Left colon (tissue), 2 donors: ENCODE measurements at regions not wholly inside any gene's neighbourhood (a gene's known extent, or its start where the extent isn't known, plus 50 kb on each side); places are given as distances from the start of the nearest gene placed in this dataset.
"Not testable (repeated sequence)": the region's sequence is repeated elsewhere in the genome, so short reads cannot be mapped to it uniquely, and the experiment has no call there.

ENCODE experiments used
- ATAC-seq: fragments of 200-7000 bp; cut with Tn5 transposase; one replicate; pipeline ENCODE4 v1.9.1; 2020; ENCODE audit warnings: mild to moderate bottlenecking, moderate library complexity
- DNase-seq, 2 donors: peaks; one replicate each; pipeline ENCODE4 v3.0.0-alpha.2; 2020
- intact Hi-C, 2 donors: fragments of 100-400 bp; cut with DNase I in 1 of 2; cut with micrococcal nuclease in 1 of 2; formaldehyde crosslinking; loops; one replicate each; pipeline versions ENCODE4 v1.11.2 to v1.14.0; 2022; cut with DNase I, micrococcal nuclease
- donor health status: DM: no; HTN: no; CAD: no.
- donor health status: DM: yes; HTN: yes; CAD: no.

DNA sequence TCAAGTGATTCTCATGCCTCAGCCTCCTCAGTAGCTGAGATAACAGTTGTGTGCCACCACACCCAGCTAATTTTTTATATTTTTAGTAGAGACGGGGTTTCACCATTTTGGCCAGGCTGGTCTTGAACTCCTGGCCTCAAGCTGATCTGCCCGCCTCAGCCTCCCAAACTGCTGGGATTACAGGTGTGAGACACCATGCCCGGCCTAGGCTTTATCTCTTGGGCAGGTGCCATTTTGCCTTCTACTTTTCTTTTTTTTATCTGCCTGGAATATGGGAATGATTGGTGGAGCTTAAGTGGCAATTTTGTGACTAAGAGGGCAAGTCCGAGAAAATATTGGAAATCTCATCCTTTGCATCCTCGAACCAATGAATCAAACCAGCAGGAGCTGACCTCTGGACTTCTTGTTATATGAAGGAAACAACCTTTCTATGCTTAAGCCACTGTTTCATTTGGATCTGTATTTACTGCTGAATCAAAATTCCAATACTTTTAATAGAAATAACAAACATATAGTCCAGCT, 128.9 kb upstream of the ZNF217 start:
- DNase-seq (no peak), ATAC-seq (no peak)
- intact Hi-C loops, result no loop called here

- ATAC-seq, intact Hi-C loops, DNase-seq: not testable (repeated sequence)
Observed at GRCh38 chr20:53721445-53721963, 127.9 kb upstream of the ZNF217 start.

DNA sequence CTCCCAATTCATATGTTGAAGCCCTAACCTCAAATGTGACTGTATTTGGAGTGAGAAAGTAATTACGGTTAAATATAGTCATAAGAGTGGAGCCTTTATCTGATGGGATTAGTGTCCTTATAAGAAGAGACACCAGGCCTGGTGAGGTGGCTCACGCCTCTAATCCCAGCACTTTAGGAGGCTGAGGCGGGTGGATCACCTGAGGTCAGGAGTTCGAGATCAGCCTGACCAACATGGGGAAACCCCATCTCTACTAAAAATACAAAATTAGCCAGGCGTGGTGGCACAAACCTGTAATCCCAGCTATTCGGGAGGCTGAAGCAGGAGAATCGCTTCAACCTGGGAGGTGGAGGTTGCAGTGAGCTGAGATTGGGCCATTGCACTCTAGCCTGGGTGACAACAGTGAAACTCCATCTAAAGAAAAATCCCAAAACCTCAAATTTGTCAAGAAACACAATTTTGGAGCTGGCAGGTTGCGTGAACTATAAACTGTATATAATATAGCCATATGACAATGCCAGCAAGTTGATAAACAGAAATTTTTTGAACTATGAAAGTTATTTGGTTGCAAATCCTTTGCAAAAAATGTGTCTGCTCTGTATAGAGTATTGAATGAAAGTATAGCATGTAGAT, 125.6 kb upstream of the ZNF217 start:
- ATAC-seq, intact Hi-C loops: not testable (repeated sequence)

DNA sequence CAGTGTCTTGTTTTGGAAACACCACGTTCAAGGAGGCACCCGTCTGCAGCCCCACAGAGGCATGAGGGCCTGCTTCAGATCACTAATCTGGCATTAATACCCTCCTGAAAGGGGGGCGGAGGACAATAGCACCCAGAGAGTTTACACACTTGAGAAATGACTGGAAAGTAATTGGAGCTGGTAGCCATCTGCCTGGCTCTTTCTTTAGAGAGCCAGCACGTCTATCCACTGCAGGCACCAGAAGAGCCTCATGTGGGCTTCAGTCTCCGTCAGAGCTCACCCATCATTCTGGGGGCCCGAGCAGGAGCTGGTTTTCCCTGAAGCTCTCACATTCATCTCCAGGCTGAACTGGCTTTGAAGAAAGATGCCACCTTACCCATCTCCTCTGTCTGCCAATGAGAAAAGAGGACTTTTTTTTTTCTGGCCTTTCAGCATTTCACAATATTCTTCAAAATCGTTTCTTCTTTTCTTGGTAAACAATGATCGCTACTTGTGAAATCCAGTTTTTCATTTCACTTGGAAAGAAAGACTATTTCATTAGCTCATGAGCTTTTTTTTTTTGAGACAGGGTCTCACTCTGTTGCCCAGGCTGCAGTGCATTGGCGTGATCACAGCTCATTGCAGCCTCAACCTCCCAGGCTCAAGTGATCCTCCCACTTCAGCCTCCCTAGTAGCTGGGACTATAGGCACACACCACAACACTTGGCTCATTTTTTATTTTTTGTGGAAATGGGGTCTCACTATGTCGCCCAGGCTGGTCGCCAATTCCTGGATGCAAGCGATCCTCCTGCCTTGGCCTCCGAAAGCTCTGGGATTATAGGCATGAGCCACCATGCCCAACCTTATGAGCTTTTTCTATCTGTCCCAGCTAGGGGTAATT, 124.7 kb upstream of the ZNF217 start:
- DNase-seq, result no peak
- ATAC-seq, result no peak
- intact Hi-C loops, result no loop called here

More for the DNA sequence above, 125.6 kb upstream of the ZNF217 start:
- not testable (repeated sequence) for DNase-seq

- DNase-seq (no peak), ATAC-seq (no peak)
- intact Hi-C loops, result no loop called here
Observed at GRCh38 chr20:53716395-53716794, 122.8 kb upstream of the ZNF217 start.

DNA sequence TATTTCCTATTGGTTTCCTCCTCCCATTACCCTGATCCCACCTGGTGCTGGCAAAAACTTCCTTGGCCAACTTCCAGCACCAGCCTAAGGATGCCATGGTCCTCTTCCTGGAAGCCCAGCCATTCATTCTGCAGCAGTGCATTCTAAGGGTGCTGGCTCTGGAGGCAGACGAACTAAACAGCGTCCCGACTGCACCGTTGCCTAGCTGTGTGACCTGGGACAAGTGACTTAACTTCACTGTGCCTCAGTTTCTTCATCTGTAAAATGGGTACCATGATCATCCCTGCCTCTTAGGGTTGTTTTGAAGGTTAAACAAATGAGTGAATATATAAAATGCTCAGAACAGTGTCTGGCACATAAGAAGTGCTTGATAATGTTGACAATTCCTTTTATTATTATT, 120.9 kb upstream of the ZNF217 start:
- intact Hi-C loops, result no loop called here
- DNase-seq, result no peak
- ATAC-seq, result no peak

DNA sequence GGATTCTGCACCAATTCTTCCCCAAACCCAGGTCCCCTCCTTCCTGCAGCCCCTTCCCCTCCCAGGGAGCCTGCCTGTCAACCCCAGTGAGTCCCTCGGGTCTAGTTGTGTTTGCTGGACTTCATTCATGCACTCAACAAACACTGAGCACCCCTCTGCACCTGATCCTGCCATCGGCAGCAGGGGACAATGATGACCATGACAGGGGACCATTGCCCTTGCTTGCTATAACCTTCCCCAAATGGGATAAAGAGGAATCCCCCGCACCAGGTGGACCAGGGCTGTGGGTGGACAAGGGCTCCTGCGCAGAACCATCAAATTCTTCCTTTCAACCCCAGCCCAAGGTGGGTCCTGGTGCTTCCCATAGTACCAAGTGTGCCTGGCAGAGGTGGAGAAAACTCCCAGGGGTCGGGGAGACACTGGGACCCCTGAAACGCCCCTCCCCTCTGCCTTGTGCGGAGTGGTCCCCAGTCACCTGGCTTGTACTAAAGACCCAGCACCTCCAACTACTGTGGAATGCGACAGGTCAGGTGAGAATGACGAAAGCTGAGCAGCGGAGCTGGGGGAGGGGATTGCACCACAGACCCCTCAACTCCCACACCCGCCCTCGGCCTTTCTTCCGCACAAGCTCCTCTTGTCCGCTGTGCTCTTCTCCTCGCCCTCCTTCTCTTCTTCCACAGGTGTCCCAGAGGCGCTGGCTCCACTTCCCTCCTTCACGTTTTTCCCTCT, 119.9 kb upstream of the ZNF217 start:
- DNase-seq, result no peak
- intact Hi-C loops, result no loop called here
- no peak for ATAC-seq

DNA sequence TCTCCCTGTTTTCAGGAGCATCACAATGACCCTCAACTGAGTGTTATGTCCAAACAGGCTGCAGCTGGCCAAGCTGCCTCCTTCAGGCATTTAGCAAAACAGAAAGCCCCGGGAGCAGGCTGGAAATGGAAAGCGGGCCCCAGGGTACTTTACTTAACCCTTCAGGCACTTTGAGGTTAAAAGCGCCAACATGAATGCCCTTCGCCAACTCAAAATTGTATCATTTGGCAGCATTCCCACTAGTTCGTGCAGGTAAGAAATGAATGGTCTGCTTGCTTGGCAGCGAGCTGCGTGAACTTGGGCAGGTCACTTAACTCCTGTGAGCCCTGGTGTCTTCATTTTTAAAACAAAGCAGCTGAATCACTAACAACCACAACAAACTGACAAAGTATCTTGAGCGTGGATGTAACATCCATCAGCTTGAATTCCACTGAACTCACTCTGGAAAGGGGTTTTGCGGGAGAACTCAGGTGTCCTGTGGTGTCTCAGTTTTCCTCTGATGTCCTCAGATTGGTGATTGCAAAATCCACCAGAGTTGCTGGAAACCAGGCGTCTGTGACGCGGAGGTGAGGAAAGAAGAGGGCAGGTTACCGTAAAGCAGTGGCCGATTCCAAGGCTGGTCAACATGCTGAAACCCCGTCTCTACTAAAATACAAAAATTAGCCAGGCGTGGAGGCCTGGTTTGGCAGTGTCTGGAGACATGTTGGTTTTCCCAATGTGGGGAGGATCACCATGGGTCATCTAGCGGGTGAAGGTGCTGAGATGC, 118.8 kb upstream of the ZNF217 start:
- ATAC-seq (no peak), DNase-seq (no peak)
- intact Hi-C loops, result no loop called here

DNA sequence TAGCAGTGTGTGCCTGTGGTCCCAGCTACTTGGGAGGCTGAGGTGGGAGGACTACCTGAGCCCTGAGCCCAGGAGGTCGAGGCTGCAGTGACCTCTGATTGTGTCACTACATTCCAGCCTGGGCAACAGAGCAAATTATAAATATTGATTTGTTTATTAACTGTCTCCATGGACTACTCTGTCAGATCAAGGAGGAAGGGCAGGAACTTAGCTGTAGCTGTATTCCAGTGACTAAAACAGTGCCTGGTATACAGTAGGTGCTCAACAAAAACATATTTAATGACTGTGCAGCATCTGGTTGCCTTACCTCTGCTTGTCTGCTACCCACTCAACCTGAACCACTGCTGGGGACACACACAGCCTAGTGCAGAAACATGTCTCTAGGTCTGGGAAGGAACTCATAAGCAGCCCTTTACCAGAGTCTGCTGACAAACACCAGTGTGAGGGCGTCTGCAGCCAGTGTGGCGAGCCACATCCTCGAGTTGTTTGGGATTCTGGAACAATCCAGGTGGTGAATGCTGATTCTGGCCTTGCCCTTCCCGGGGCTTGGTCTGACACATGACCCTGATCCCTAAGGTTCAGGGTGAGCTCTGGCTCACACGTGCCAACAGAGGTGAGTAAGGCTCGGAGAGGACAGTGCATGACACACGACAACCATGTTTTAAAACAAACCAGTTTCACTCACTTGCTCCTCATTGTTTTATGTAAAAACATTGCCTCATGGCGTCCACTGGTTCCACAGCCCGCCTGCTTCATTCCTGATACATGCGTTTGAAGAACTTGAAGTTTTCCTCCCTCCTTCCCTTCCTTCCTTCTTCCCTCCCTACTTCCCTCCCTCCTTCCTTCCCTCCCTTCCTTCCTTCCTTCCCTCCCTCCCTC, 117.9 kb upstream of the ZNF217 start:
- DNase-seq (no peak), ATAC-seq (no peak)
- intact Hi-C loops, result no loop called here

GRCh38 chr20:53708129-53708968, 114.7 kb upstream of the ZNF217 start:
- intact Hi-C loops, result no loop called here
- ATAC-seq, result no peak
- DNase-seq, result no peak

DNA sequence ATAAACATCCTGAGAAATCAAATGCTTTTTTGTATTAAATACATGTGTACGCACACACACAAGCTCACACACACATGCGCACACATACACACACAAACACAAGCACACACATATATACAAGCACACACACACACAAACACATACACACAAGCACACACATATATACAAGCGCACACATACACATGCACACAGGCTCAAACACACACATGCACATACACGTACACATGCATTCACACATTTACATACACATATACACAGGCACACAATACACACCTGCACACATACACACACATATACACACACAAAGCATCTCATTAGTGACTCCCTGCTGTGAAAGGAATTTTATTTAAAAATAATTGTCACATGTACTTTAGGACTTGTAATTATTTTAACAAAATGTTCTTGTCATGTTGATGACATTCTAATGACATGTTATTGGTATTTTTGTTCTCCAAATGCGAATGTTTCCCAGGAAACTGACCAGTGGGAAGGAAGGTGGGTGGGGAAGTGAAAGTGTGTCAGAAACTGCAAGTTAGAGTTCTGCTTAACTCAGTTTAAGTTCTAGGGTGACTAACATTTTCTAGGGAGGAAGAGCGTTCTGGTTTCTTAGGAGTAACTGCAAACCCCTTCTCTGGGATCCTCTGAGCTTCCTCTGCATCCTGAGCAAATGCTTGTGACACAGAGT, 113.9 kb upstream of the ZNF217 start:
- DNase-seq (no peak), ATAC-seq (no peak)
- intact Hi-C loops, result no loop called here

- intact Hi-C loops, result no loop called here
- ATAC-seq (no peak), DNase-seq (no peak)
Observed at GRCh38 chr20:53706466-53707370, 113.1 kb upstream of the ZNF217 start.

GRCh38 chr20:53706008-53706465, 112.4 kb upstream of the ZNF217 start:
- DNase-seq (no peak), ATAC-seq (no peak)
- intact Hi-C loops, result no loop called here

- DNase-seq (no peak), ATAC-seq (no peak)
- intact Hi-C loops, result no loop called here
Observed at GRCh38 chr20:53702617-53703016, 109.0 kb upstream of the ZNF217 start.

DNA sequence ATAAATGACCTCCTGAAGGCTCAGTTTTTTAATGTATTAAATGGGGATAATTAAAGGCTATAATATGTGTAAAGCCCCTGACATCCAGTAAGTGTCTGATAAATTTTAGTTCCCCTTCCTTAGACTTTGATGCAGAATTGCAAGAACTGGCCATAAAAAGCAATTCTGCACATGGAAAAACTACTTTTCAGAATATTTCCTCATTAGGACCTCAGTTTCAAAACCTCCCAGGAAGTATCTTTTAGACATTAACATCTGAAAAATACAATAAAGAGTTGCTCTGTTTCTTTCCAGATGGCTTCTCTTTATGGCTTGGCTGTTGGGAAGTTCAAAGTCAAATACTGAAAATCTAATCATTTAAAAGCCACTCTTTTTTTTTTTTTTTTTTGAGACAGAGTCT, 106.3 kb upstream of the ZNF217 start:
- ATAC-seq (peak; percentile 43), DNase-seq (no peak)
- intact Hi-C loops, result no loop called here
